CD4-positive, CD25-positive, alpha-beta regulatory T cell (primary cell): ENCODE measurements at regions not wholly inside any gene's neighbourhood (a gene's known extent, or its start where the extent isn't known, plus 50 kb on each side); places are given as distances from the start of the nearest gene placed in this dataset.
A peak's percentile ranks its signal among the peaks of the same experiment; 100 is the strongest.

Experiments used
- ATAC-seq, 2 donors: fragments of 150-1000 bp; cut with Tn5 transposase; one replicate each; pipeline ENCODE4 v1.10.0; 2021; ENCODE audit warnings: low read depth in 2 of 2, moderate number of reproducible peaks in 2 of 2, moderate library complexity in 1 of 2
- DNase-seq, 3 donors: peaks; one replicate each; pipeline versions ENCODE4 v3.0.0 to v3.0.0-alpha.2; 2012 to 2022; ENCODE audit warnings: mixed read lengths in 1 of 3
- H3K27ac ChIP-seq: one replicate; pipeline ENCODE4 v1.7.0; 2013; ENCODE audit warnings: mild to moderate bottlenecking, low read length; ENCODE audit not compliant: insufficient read depth, poor library complexity, severe bottlenecking
- H3K27me3 ChIP-seq: one replicate; pipeline ENCODE4 v1.7.0; 2013; ENCODE audit warnings: low read length; ENCODE audit not compliant: control insufficient read depth, insufficient read depth
- H3K36me3 ChIP-seq: one replicate; pipeline ENCODE4 v1.7.0; 2013; ENCODE audit warnings: mild to moderate bottlenecking, low read length, moderate library complexity; ENCODE audit not compliant: control insufficient read depth, insufficient read depth
- H3K4me1 ChIP-seq: 2 replicates; pipeline ENCODE4 v1.7.0; 2013; ENCODE audit warnings: mild to moderate bottlenecking, low read length; ENCODE audit not compliant: insufficient read depth, control insufficient read depth, poor library complexity, severe bottlenecking
- H3K4me3 ChIP-seq: one replicate; pipeline ENCODE4 v1.7.0; 2013; ENCODE audit warnings: low read depth, mild to moderate bottlenecking, low read length, moderate library complexity
- H3K9me3 ChIP-seq, 2 experiments: 1 replicate in 1 of 2; 2 replicates in 1 of 2; pipeline ENCODE4 v1.7.0; 2013; ENCODE audit warnings: low read length in 2 of 2, mild to moderate bottlenecking in 1 of 2, moderate library complexity in 1 of 2; ENCODE audit not compliant: control insufficient read depth in 2 of 2
- H3K27ac Mint-ChIP-seq, 3 donors: one replicate each; pipeline ENCODE4 v1.8.0; 2020 to 2022; ENCODE audit warnings: mild to moderate bottlenecking in 3 of 3, mixed read lengths in 3 of 3, moderate library complexity in 2 of 3
- H3K27me3 Mint-ChIP-seq: one replicate; pipeline ENCODE4 v1.8.0; 2022; ENCODE audit warnings: mild to moderate bottlenecking, mixed read lengths
- H3K36me3 Mint-ChIP-seq: one replicate; pipeline ENCODE4 v1.8.0; 2020; ENCODE audit warnings: mixed read lengths
- H3K4me1 Mint-ChIP-seq, 4 donors: one replicate each; pipeline ENCODE4 v1.8.0; 2020 to 2022; ENCODE audit warnings: mixed read lengths in 4 of 4, mild to moderate bottlenecking in 1 of 4
- H3K4me3 Mint-ChIP-seq, 4 donors: one replicate each; pipeline ENCODE4 v1.8.0; 2020 to 2022; ENCODE audit warnings: mild to moderate bottlenecking in 4 of 4, mixed read lengths in 4 of 4, moderate library complexity in 3 of 4
- H3K9me3 Mint-ChIP-seq, 7 donors: one replicate each; pipeline ENCODE4 v1.8.0; 2020 to 2022; ENCODE audit warnings: mixed read lengths in 7 of 7, mild to moderate bottlenecking in 3 of 7, moderate library complexity in 2 of 7

- Mint-ChIP-seq H3K4me1 (peaks cover 0 to 2% (median 0%) of the 10 kb centered on the region in 4 donors), H3K27ac (no peak overlapping the region), H3K27me3 (peaks cover 2% of the 10 kb centered on the region), H3K4me3 (no peak overlapping the region), H3K9me3 (peaks cover 0 to 1% (median 0%) of the 10 kb centered on the region in 7 donors), H3K36me3 (no peaks in the 10 kb centered on the region)
- H3K4me1 ChIP-seq, result no peaks in the 10 kb centered on the region
- H3K4me3 ChIP-seq, result no peak overlapping the region
- ATAC-seq (no peak), DNase-seq (no peak)
- H3K27ac ChIP-seq, result no peak overlapping the region
- H3K9me3 ChIP-seq, result no peaks in the 10 kb centered on the region
- H3K27me3 ChIP-seq, result no peaks in the 10 kb centered on the region
- H3K36me3 ChIP-seq, result no peaks in the 10 kb centered on the region
These were observed 57.0 kb upstream of the ETV6 start for GRCh38 chr12:11592484-11592883.

- H3K27me3 ChIP-seq, result no peaks in the 10 kb centered on the region
- DNase-seq (no peak), ATAC-seq (no peak)
- H3K4me1 ChIP-seq, result no peaks in the 10 kb centered on the region
- H3K4me1 Mint-ChIP-seq, result peaks cover 0 to 2% (median 0%) of the 10 kb centered on the region in 4 donors
- peaks cover 0 to 1% (median 0%) of the 10 kb centered on the region in 7 donors for H3K9me3 Mint-ChIP-seq
- peaks cover 5% of the 10 kb centered on the region for H3K27me3 Mint-ChIP-seq
- no peak overlapping the region for H3K27ac ChIP-seq
- H3K9me3 ChIP-seq, result no peaks in the 10 kb centered on the region
- no peak overlapping the region for H3K4me3 Mint-ChIP-seq
- H3K36me3 ChIP-seq, result no peaks in the 10 kb centered on the region
- H3K36me3 Mint-ChIP-seq, result no peaks in the 10 kb centered on the region
- no peak overlapping the region for H3K4me3 ChIP-seq
- no peak overlapping the region for H3K27ac Mint-ChIP-seq
These were observed 56.5 kb upstream of the ETV6 start for GRCh38 chr12:11593013-11593412.

- Mint-ChIP-seq H3K9me3 (peaks cover 0 to 1% (median 0%) of the 10 kb centered on the region in 7 donors), H3K36me3 (no peaks in the 10 kb centered on the region), H3K4me3 (no peak overlapping the region), H3K27ac (no peak overlapping the region), H3K4me1 (peaks cover 0 to 4% (median 0%) of the 10 kb centered on the region in 4 donors), H3K27me3 (peaks cover 7% of the 10 kb centered on the region)
- Histone ChIP-seq H3K36me3 (no peaks in the 10 kb centered on the region), H3K27me3 (no peaks in the 10 kb centered on the region), H3K27ac (no peak overlapping the region), H3K4me3 (no peak overlapping the region), H3K4me1 (no peaks in the 10 kb centered on the region), H3K9me3 (no peaks in the 10 kb centered on the region)
- DNase-seq (no peak), ATAC-seq (no peak)
These were observed 54.4 kb upstream of the ETV6 start for GRCh38 chr12:11595080-11595479.

- no peaks in the 10 kb centered on the region for H3K4me1 ChIP-seq
- no peaks in the 10 kb centered on the region for H3K9me3 ChIP-seq
- H3K36me3 Mint-ChIP-seq, result no peaks in the 10 kb centered on the region
- H3K4me3 ChIP-seq, result no peak overlapping the region
- ATAC-seq, result no peak
- H3K4me1 Mint-ChIP-seq, result peaks cover 0 to 4% (median 0%) of the 10 kb centered on the region in 4 donors
- no peak overlapping the region for H3K4me3 Mint-ChIP-seq
- H3K27me3 ChIP-seq, result no peaks in the 10 kb centered on the region
- H3K27me3 Mint-ChIP-seq, result peaks cover 13% of the 10 kb centered on the region
- peaks cover 0 to 1% (median 0%) of the 10 kb centered on the region in 7 donors for H3K9me3 Mint-ChIP-seq
- no peak overlapping the region for H3K27ac ChIP-seq
- H3K27ac Mint-ChIP-seq, result peak overlapping the region in 1 of 3 donors; percentile 13
- DNase-seq, result no peak
- H3K36me3 ChIP-seq, result no peaks in the 10 kb centered on the region
These were observed 53.3 kb upstream of the ETV6 start for GRCh38 chr12:11596141-11596540.

- Mint-ChIP-seq H3K9me3 (no peaks in the 10 kb centered on the region), H3K4me3 (no peak overlapping the region), H3K4me1 (peaks cover 0 to 2% (median 0%) of the 10 kb centered on the region in 4 donors), H3K27me3 (peaks cover 21% of the 10 kb centered on the region), H3K36me3 (no peaks in the 10 kb centered on the region), H3K27ac (no peak overlapping the region)
- ATAC-seq, result no peak
- Histone ChIP-seq H3K27me3 (no peaks in the 10 kb centered on the region), H3K9me3 (no peaks in the 10 kb centered on the region), H3K27ac (no peak overlapping the region), H3K4me1 (no peaks in the 10 kb centered on the region), H3K4me3 (no peak overlapping the region), H3K36me3 (no peaks in the 10 kb centered on the region)
- no peak for DNase-seq
These were observed 50.6 kb upstream of the ETV6 start for GRCh38 chr12:11598900-11599299.
